Fibroblast of skin of left biceps (primary cell): ENCODE measurements at regions not wholly inside any gene's neighbourhood (a gene's known extent, or its start where the extent isn't known, plus 50 kb on each side); places are given as distances from the start of the nearest gene placed in this dataset.

Source experiments
- DNase-seq, 2 experiments: peaks; one replicate each; pipeline ENCODE4 v3.0.0-alpha.2; 2013; ENCODE audit warnings: low read depth in 2 of 2

DNA sequence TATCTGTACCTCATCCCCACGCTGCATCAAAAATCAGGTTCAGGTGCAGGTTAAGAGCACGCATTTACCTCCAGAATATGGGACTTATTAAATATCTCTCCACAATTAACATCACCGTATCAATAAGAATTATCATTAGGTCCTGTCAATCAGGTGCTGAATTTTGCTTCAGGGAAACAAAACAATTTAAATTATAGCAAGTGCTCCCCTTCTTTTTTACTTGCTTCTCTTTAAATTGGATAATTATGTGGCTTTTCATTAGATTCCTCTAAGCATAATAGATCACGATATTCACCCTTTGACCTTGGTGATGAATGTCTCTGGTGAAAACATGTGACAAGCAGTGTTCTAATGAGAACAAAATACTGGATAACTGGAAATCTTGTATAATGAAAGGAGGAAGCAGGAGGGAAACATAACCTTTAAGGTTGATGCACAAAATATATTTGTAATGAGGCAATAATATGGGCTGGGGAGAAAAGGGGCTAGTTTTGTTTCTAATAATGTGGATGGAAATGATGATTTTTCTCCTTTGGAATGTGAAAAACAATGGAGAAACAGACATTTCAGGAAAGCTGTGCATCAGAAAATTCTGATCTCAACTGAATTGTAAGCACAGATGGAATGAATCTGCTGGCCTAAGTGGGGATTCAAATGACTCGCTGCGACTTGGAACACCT lies 166.9 kb downstream of the SNX10 start:
- DNase-seq, result no peak

DNA sequence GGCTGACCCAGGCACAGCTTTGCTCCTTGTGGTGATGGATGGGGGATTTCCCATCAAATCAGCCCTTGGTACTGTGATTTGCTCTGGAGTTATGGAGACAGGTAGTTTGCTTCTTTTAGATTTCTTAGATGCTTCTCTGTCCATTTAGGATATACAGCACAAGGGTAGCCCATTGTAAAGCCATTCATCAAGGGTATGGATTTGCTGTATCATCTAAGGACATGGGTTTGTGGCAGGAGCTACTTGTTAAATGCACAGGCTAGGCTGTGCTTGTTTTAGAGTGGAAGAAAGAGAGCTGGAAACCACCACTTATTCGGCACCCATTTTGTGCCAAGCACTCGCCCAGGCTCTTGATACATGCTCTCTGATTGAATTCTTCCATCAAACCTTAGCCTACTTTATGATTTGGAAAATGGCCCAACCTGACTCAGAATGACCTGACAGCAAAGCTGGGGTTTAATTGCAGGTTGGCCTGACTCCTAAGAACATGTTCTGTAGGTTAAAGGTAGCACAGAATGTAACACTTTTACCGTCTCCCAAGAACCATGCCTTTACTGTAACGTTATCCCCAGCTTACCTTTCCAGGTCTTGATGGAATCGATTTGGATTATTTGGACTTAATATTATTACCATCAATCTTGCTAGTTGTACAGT lies 168.0 kb downstream of the SNX10 start:
- DNase-seq, result no peak

DNA sequence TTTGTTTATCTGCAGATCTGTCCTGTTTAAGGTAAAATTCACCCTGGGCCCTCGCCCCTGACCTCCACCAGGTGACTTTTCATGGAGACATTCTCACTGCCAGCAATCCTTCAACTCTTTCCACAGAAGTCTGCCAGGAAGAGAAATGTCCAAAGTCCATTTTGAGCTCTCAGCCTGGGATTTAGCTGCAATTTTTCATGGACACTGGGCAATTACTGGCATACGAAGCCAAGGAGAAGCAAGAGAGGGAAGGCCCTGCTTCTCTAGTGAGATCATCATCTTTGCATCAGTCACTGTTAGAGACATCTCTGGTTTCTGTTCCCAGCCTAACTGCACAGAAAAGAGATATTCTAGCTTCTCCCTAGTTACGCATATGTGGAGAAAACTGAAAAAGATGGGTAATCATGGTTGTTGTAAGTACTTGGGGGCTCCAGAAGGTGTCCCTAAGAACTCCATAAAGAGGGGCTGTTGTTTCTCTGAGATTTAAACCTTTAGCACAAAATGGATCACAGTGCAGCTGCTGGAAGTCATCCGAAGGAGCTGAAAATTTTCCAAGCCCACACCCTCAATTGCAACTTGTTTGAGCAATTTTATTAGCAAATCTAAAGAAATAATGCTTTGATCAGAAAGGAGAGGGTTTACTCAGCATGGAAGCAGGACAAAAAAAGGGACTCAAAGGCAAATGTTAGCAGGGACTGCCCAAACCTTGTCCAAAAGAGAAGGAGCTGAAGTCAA lies 168.9 kb downstream of the SNX10 start:
- no peak for DNase-seq

DNA sequence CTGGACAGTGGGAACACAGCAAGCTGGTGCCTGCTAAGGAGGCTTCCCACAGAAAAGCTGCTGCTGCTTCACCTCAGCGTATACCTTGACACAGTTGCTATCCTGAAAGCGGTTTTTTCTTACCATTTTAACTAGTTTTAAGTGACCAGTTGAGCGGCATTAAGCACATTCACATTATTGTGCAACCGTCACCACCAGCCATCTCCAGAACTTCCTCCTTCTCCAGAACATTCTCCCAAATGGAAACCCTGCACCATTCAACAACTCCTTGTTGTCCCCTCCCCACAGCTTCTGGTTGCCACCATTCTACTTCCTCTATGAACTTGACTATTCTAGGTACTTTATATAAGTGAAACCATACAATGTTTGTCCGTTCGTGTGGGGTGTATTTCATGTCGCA lies 169.9 kb downstream of the SNX10 start:
- no peak for DNase-seq

DNA sequence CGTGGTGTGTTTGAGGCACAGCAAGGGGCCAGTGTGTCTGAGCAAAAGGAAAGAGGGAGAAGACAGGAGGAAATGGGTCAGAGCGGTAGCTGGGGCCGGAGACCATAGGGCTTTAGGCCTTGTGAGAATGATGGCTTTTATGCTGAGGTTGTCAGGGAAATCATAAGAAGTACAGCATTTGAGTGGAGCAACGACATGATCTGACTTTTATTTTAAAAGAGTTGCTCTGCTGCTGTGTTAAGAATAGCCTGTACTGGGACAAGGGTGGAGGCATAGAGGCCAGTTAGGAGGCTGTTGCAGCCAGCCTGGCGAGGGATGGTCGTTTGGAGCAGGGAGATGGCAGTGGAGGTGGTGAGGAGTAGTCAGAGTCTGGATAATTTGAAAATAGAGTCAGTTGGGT lies 174.3 kb downstream of the SNX10 start:
- no peak for DNase-seq

DNA sequence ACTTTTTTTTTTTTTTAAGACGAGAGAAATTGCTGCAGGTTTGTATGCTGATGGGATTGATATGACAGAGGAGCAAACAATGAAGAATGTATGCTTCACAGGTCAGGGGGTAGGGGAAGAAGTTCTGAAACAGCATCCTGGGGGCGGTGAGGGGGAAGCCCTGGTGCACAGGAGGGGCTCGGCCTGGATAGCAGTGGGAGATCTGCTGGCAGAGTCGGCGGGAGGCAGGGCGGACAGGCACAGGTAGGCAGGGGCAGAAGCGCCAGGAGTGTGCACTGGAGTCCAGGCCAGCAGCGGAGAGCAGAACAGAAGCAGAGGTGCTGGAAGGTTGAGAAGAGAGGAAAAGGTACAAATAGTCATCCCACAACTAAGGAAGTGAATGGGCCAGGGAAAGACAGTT lies 175.4 kb downstream of the SNX10 start:
- DNase-seq, result no peak

DNA sequence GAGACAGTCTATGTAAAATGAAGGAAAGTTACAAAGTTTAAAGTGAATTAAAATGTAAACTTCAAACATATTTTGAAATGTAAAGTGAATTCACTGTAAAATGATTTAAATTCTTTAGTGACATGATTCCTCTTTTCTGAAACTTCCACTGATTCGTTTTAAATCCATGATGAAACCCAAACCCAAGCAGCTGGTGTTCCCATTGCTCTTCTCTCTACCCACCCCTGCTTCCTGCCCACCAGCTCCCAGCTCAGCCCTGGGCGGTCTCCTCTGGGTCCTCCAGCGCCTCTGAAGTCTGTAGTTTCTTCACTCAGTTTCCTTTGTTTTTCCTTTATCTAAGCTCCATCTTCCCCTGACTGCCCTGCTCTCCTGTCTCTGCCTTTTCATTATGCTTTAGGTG lies 175.9 kb downstream of the SNX10 start:
- no peak for DNase-seq

DNA sequence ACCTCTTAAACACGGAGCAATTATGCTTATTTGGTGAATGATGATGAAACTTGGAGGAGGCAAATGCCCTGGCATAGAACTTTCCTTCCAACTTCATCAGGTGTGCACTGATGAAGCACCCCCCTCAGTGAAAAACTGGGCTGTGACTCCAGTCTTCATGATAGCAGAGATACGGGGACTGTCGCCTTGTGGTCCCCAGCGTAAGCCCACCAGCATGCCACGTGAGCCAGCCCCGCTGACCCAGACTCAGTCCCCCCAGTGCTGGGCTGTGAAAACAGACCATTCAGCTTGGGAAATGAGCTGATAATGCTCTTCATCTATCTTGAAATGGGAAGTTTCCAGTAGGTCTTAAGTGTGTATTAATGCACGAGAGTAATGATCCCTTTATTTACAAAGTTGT lies 177.0 kb downstream of the SNX10 start:
- no peak for DNase-seq

DNA sequence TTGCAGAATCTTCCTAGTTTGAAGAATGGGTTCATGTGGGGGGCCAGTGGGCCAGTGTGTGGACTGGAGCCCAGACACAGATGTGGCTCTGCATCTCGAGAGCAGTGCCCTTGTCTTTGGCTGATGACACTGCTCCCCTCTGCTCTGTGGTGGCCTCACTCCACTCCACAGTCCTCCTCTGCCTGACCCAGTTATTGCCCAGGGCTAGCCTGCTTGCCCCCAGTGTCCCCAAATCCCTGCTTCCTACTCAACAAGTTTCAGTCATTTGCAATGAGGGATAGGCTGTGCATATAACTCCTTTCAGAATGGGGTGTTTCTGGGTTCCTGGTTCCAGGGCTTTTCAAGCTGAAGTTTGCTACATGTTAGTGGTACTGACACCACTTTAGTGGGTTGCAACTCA lies 177.5 kb downstream of the SNX10 start:
- DNase-seq, result no peak

DNA sequence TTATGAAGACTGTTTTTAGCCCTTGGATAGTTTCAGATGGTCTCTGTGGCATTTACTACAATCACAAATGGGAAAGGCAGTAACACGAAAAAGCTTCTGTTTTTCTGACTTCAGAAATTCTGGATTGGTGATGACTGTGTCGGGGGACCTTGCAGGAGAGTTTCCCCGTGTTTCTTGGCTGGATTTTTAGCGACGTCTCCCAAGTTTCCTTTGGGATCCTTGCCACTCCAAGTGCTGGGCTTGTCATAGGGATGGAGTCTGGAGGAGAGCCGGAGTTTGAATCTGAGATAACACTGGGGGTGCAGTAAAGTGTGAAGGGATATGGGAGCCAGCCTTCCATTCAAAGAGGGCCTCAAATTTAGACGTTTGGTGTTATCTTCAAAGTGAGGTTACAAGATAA lies 179.0 kb downstream of the SNX10 start:
- DNase-seq, result no peak

DNA sequence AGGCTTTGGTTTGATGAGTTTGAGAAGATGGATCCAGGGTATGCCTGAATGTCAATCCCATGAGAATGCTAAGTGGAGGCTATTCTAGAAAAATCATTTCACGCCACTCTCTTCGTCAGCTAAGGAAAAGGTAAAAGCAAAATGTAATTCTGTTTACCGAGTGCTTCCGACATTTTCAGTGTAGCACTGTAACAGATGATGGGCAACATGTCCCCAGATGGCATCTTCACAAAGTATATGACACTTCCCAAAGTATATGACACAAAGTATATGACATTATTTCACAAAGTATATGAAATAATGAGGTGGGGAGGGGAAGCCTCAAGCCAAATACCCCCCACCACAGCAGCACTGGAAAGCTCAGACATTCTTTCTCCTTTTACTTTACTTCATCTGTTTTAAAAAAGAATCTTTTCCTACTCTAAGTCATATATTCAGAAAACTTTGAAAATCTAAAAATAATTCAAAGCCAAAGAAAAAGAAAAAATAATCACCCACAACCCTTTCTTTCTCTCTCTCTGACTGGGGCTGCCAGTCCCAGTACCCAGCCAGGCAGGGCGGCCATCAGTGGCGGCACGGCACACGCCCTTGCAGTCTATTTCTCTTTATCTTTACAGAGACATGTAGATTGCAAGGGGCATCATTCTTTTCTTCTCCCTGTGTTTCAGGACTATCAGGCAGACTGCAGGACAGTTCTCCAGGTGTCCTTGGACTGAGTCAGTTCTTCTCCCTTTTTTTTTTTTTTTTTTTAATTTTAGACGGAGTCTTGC lies 179.8 kb downstream of the SNX10 start:
- no peak for DNase-seq

DNA sequence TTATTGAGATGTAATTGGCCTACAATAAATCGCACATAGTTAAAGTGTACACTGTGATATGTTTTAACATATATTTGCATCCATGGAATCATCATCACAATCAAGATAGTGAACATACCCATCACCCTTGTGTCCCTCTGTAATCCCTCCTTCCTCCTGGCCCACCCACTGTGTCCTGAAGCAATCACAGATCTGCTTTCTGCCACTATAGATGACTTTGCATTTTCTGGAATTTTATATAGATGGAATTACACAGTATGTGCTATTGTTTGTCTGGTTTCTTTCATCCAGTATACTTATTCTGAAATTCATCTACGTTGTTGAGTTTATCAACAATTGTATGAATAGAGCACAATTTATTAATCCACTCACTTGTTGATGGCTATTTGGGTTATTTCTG lies 181.3 kb downstream of the SNX10 start:
- DNase-seq, result no peak

DNA sequence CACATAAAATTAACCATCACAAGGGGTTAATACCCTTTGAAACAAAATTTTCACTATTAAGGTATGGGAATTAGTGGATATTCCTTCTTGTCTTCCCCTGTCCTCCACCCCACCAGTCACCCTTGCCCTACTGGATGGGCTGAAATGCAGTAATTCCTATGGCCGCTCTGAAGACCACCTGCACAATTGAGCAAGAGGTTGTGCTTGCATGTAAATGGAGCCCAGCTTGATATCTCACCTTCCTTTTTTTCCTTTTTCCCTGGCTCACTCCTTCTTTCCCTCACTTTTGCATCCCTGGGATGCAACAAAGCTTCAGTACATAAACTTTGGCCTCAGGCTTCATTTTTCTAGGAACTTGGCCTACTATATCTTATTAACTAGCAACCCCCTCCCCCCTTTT lies 184.6 kb downstream of the SNX10 start:
- no peak for DNase-seq

DNA sequence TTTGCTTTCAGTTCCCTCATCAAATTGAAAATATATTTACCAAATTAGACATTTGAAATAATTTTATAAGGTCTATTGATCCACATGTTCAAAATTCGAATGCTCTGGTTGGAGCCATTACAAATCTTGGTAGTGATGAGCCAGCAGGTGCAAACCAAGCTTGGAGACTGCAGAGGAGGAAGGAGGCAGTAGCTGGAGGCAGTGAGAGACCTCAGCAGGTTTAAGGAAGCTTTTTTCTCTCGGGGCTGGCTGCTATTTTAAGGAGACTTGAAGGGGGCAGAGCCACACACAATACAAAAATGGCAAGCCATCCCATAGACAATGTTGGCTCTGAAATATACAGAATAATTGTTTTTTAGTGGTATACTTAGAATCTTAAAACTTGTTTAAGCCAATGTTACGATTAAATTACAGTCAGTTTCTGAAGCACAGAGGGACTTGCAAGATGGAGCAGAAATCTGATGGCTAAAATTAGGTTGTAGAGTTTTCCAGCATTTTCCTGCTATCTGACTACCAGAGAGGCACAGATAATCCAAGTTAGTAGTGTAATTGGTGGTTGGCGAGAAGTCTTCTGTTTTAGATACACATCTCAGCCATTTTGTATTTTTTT lies 185.8 kb downstream of the SNX10 start:
- DNase-seq, result no peak

DNA sequence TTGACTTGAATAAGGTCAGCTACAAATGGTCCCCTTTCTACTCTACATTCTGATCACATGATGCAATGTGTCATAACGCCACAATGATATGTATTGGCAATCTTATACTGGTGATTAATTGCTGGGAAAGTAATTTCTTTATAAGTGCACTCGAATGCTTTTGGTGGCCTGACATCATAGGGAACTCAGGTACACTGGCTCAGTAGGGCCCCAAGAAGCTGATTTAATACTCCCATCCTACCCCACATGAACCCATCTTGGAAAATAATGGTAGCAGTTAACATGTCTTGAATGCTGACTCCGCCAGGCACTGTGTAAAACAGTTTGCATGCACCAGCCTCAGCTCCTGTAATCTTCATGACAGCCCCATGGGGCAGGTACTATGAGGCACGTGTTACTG lies 186.9 kb downstream of the SNX10 start:
- DNase-seq, result no peak

DNA sequence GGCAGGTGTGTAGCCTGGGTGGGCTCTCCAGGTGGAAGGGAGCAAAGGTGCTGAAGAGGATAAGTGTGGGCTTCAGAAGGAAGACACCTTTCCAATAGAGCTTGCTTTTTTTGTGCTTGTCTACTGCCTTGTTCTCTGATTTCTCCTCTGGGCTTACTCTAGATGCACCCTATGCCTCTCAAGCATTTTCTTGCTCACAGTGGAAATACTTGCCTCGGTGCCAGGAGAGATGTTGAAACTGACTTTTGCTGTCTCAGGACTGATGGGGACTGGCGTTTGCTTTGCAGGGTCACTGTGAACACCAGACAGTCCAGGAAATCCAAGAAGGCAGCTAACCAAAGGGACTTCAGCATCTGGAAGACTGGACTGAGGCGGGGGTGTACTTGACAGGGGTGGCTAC lies 187.9 kb downstream of the SNX10 start:
- DNase-seq, result no peak

DNA sequence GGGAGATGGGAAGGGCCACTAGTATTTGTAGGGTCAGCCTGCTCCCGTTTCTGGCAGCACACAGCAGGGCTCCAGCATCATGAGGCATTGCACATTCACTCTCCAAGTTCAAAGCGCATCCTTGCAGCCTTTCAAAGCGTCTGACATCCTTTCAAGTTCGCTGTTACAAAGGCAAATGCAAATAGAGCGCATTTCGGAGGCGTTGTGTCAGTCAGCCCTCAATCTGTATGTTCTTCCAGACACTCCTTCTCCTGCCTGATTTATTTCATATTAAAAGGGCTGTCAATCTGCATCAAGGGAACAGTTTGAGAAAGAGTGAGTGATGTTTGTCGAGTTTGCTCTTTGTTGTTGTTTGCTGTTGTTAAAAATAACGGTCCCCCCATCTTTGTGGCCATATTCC lies 188.5 kb downstream of the SNX10 start:
- DNase-seq, result no peak

DNA sequence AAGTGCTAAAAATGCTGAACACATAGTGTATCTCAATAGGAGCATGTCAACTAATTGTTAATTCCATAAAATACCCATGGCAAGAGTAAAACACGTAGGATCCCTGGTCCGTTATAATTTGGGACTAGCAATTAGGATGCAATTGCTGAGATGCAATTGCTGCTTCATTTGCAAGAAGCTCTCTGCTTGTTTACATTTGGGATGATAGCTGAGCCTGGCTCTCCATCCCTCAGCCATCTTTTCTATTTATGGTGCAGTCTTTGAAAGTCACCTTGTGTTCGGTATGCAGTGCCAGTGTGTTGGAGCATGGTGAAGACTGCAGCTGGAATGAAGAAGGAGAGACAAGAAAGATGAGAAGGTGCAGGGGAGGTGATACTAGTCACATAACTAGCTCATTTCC lies 191.3 kb downstream of the SNX10 start:
- no peak for DNase-seq

DNA sequence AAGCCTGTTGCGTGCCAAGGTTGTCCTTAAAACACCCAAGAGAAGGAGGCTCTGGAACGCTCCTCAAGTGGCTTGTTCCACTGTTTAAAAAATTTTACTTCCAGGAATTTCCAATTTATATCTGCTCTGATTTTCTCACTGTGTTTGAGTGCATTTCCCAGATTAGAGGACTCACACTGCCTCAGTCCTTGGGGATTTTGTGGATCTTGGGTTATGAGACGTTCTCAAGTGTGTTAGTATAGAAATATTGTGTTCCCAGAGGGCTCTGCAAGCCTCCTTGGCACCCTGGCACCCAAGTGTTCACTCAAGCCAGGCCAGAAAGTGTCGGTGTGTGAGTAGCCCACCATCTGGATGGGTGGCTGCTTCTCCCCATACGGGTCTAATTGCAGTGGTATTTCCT lies 192.2 kb downstream of the SNX10 start:
- no peak for DNase-seq

DNA sequence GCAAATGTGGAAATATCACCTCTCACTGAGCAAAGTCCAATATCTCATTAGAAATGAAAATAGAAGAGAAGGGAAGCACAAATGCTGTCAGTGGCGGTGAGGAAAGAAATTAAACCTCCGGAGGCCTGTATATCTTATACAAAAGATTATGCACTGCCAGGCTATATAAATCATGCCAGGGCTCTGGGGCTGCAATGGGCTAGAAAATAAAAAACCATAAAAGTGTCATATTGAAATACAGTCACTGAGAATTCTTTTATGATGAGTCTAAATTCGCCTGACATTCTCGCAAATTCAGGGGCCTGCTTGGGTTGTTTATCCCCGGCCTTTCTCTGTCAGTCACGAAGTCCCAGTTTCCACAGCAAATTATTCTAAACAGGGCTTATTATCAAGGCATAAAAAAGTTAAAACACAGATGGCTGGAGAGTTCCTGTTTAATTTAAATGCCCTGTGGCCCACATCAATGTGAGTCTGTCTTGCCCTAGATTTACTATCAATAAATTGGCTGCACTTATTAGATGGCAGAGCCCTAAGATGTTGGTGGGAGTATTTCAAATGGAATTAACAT lies 193.8 kb downstream of the SNX10 start:
- no peak for DNase-seq

DNA sequence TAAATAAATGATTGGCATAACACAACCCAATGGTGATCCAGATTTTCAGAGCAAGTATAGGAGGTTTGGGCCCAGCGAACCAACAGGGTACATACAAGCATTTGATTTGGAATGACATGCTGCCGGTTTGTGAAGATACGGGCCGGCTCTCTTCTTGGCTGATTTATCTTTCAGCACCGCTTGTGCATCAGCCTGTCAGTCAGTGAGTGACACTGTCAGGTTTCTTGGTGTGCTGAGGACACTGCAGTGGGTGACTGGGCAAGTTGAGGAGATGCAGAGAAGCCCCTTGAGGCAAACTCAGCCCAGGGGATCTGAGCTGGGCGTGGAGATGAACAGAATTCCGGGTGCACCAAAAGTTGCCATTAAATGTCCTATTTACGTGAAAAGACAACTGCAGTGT lies 194.5 kb downstream of the SNX10 start:
- no peak for DNase-seq
